HG03135 (cell line): ENCODE measurements at regions not wholly inside any gene's neighbourhood (a gene's known extent, or its start where the extent isn't known, plus 50 kb on each side); places are given as distances from the start of the nearest gene placed in this dataset.
"Not testable (repeated sequence)": the region's sequence is repeated elsewhere in the genome, so short reads cannot be mapped to it uniquely, and the experiment has no call there.

ENCODE experiments used
- ATAC-seq: cut with Tn5 transposase; IDR thresholded peaks from one replicate; pipeline ENCODE4 v1.9.1; 2021; ENCODE audit warnings: mild to moderate bottlenecking, moderate library complexity; ENCODE audit not compliant: unreplicated experiment

DNA sequence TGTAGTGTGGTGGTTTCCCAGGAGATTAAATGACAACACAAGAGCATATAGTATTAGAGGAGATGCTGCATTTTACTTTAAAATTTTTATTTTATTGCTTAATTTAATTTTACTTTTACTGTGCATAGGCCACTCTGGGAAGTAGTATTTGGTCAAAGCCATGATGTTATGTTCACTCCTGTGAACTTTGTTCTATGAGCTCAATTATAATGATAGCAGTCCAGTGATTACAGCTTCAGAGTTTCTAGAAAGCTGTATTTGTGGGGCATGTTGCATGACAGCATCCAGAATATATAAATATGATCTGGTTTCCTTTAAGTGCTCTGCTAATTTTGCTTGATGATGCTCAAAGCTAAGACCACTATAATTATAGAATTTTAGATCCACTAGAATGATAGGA, 338.6 kb downstream of the NSUN3 start:
- no peak for ATAC-seq

DNA sequence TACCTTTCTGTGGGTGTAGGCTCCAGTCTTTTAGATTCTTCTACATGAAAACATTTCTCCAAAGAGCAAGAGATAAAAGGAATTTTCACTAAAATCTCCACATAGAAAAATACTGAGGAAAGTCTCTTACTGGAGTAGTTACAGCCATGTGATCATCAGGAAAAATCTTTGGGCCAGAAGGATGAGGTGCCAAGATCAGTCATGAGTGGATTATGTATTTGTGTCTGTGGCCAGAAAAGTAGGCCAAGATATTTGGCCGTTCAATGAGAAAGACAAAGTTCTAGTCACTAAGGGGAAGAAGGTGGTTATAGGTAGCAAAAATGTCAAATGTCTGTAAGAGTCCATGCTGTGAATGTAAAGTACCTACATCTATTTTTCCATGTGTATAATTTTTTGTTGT, 339.3 kb downstream of the NSUN3 start:
- no peak for ATAC-seq

- ATAC-seq: no peak
These were observed 342.6 kb downstream of the NSUN3 start for GRCh38 chr3:94405258-94406035.

DNA sequence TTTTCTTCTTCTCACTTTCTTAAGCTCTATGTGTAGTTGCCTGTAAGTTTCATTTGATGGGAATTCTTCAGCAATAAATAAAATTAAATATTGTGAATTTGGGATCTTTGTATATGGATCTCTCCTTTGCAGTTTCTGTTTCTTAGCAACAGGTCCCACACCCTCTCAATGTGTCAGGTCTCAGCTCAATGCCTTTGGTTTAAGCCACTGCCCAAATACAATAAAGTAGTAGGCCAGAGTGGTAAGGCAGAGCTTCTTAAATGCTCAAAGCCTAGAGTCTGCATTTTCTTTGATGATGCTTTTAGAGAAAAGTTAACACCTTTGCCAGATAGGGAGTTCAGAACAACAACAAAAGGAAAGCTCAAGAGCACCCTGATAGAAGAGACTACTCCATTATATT, 343.7 kb downstream of the NSUN3 start:
- ATAC-seq: no peak

DNA sequence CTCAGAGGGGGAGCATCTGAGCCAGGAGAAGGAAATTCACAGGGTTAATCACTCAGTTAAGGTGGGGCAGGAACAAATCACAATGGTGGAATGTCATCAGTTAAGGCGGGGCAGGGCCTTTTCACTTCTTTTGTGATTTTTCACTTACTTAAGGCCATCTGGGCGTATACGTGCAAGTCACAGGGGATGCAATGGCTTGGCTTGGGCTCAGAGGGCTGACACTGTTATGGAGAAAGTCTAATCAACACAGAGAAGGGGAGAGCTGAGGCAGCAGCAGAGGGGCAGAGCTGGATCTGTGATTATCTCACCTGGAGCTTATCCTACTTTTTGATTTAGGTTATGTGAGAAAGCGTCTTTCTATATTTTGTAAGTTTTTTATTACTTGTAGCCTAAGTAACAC, 350.1 kb downstream of the NSUN3 start:
- ATAC-seq: not testable (repeated sequence)

GRCh38 chr3:94413336-94414108, 350.7 kb downstream of the NSUN3 start:
- no peak for ATAC-seq

GRCh38 chr3:94414418-94414817, 351.6 kb downstream of the NSUN3 start:
- no peak for ATAC-seq

- ATAC-seq: no peak
These were observed 353.9 kb downstream of the NSUN3 start for GRCh38 chr3:94416768-94417167.

- no peak for ATAC-seq
These were observed 355.1 kb downstream of the NSUN3 start for GRCh38 chr3:94417963-94418455.

- ATAC-seq: no peak
These were observed 358.1 kb downstream of the NSUN3 start for GRCh38 chr3:94420931-94421330.

DNA sequence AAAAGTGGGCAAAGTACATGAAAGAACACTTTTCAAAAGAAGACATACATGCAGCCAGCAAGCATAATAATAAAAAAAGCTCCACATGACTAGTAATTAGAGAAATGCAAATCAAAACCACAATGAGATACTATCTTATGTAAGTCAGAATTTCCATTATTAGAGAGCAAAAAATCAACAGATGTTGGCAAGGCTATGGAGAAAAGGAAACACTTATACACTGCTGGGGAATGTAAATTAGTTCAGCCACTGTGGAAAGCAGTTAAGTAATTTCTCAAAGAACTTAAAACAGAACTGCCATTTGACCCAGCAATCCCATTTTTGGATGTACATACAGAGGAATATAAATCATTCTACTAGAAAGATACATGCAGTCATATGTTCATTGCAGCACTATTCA, 360.7 kb downstream of the NSUN3 start:
- no peak for ATAC-seq

- no peak for ATAC-seq
These were observed 366.7 kb downstream of the NSUN3 start for GRCh38 chr3:94429517-94429916.

DNA sequence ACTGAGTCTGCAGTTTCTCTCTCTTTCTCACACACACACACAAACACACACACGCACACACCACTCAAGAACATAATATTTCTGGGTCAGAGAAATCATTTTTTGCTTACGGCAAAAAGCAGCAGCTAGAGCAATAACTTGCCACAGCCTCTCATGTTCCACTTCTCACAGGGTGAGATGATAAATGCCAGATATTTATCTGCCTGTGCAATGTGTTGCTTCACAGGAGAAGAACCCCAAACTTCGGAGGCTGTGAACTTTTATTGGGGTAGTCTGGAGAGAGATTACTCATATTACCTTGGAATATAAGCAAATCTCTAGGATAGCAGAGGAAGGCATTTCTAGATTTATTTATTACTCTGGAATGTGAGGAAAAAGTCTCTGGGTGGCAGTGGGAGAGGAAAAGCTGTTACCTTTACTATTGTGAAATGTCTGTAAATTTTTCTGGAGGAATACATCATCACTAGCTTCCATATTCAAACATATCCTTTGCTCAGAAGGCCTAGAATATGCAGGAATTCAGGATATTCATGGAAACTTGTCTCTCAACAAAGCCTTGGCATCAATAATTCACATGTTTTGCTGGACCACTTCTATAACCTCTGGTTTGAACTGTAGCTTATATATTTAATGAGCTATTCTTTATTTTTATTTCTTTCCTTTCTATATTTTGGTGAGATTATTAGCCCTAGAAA, 369.2 kb downstream of the NSUN3 start:
- no peak for ATAC-seq

DNA sequence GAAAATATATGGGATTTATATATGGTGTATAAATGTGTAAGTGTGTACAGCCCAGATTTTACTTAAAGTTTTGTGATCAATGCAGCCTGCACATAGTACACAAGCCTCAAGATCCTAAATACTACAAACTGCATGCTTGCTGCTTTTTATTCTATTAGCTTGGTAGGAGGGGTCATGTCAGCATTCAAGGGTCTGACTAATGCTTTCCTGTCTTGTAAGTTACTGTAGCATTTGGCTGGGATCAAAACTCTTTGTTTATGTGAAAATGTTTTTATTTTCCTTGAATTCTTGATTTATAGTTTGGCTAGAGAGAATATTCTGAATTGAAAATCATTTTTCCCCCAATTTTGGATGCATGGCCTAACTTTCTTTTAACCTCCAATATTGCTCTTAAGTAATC, 370.9 kb downstream of the NSUN3 start:
- no peak for ATAC-seq

GRCh38 chr3:94440767-94441493, 378.1 kb downstream of the NSUN3 start:
- no peak for ATAC-seq

DNA sequence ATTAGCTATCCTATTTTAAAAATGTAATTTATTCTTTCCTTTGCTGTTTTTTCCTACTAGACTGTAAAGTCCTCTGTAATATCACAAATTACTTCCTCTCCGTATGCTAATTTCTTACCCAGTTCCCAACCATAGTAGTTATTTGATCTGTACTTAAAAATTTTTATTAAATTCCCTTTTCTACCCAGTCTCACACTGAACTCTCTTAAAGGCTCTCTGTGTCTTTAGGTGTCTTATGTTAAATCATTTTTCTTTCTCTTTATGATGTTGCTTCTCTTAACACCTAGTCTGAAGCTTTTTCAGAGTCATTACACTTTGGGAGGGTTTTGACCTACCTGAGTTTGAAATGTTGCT, 378.6 kb downstream of the NSUN3 start:
- ATAC-seq: no peak

- no peak for ATAC-seq
These were observed 391.0 kb downstream of the NSUN3 start for GRCh38 chr3:94453864-94454263.

- ATAC-seq: no peak
These were observed 396.3 kb downstream of the NSUN3 start for GRCh38 chr3:94459167-94459566.

DNA sequence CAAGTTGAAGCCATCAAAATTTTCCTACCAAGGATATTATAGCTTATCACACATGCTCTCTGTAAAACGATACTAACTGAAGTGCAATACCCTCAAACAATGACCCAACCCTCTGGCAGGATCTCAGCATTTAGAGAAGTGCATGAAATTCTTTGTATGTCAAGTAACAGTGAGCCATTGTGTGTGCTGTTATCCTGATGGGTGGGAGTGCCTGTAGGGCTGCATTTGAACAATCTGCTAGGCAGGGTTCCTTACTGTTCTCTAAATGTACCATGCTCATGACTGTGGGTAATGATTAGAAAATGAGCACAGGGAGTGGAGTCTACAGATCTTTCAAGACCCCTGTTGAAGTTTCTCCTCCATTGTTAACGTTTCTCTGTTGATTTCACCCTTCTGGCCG, 398.1 kb downstream of the NSUN3 start:
- no peak for ATAC-seq

- ATAC-seq: no peak
These were observed 400.1 kb downstream of the NSUN3 start for GRCh38 chr3:94462931-94463330.

DNA sequence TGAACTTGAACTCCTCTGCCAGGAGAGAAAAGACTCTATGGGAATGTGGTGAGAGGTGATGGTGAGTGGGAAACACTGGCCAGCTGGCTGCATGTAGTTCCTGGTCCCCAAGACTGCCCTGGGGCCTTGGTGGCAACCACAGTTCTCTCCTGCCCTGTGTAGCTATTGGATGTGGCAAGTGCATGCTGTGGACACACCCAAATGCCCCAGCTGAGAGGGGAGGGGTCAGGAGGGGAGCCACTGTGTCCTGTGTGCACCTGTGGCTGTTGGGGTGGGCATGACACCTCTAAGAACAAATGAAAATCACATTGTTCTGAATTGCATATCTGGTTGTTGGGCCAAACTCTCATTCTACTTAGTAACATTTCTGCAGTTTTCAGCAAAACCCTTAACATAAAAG, 409.6 kb downstream of the NSUN3 start:
- ATAC-seq: no peak
